ENCODE measurements at regions not wholly inside any gene's neighbourhood (a gene's known extent, or its start where the extent isn't known, plus 50 kb on each side); places are given as distances from the start of the nearest gene placed in this dataset.
"Not testable (repeated sequence)": the region's sequence is repeated elsewhere in the genome, so short reads cannot be mapped to it uniquely, and the experiment has no call there.

GRCh38 chr9:41367301-41367700, 178.2 kb upstream of the ZNG1F start:
- peak; percentile 68 for DNase-seq

- DNase-seq = not testable (repeated sequence)
These were observed 172.7 kb upstream of the ZNG1F start for GRCh38 chr9:41361790-41362189.

DNA sequence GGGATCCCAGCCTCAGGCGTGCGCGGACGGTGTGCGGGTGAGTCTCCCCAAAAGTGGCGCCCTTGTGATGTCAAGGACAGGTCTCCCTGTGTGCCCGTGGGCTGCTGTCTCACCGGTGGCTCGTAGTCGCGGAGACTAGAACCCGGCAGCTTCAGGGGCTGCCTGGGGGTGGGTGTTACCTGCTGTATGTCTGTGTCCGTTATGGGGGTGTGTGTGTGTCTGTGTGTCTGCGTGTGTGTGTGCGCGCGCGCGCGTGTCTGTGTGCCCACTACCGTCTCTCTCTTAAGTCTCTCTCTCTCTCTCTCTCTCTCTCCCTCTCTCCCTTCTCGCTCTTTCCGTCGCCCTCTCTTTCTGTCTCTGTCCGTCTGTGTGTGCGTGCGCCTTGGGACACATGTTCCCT, 170.0 kb upstream of the ZNG1F start:
- peak; percentile 38 for DNase-seq

GRCh38 chr9:41358682-41359081, 169.6 kb upstream of the ZNG1F start:
- DNase-seq = peak; percentile 66

DNA sequence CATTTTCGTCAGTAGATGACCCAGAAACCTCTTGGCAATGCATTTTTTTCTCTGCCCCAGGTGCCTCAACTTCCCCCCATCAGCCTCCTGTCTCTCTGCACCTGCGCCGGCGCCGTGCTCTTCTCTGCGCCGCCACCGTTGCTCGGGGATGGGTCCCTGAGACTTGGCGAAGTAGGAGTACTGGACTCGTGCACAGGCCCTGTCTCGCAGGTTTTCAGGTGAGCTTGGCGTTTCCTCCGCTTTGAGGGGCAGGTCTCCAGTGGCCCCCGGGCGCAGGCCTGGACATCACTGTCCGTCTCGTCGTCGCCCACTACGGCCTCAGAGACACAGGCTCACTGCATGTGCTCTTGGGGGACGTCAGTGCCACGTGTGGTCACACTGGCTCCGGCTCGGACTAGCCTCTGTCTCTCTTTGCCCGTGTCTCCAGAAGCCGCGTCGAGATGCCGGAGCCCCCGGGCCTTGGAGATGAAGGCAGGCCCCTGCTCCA, 168.8 kb upstream of the ZNG1F start:
- DNase-seq = not testable (repeated sequence)

DNA sequence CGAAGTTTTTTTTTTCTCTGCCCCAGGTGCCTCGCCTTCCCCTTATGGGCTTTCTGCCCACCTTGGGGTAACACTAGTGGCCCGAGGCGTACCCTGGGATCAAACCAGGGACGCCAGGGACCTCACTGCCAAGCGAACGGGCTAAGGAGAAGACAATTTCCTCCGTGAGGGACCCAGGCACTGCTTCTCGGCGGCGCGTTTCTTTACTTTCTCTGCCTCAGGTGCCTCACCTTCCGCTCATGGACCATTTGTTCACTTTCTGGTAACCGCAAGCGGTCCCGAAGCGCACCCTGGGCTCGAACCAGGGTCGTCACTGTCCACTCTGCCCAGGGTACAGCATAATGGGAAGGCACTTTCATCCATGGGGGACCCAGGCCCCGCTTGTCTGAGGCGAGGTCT, 168.2 kb upstream of the ZNG1F start:
- DNase-seq = not testable (repeated sequence)

- DNase-seq = peak; percentile 73
These were observed 167.7 kb upstream of the ZNG1F start for GRCh38 chr9:41356588-41357349.

GRCh38 chr9:41355712-41356450, 166.8 kb upstream of the ZNG1F start:
- DNase-seq = not testable (repeated sequence)

GRCh38 chr9:41354978-41355377, 165.9 kb upstream of the ZNG1F start:
- DNase-seq = not testable (repeated sequence)

GRCh38 chr9:41354060-41354934, 165.2 kb upstream of the ZNG1F start:
- not testable (repeated sequence) for DNase-seq

- DNase-seq = not testable (repeated sequence)
These were observed 163.9 kb upstream of the ZNG1F start for GRCh38 chr9:41353026-41353425.

DNA sequence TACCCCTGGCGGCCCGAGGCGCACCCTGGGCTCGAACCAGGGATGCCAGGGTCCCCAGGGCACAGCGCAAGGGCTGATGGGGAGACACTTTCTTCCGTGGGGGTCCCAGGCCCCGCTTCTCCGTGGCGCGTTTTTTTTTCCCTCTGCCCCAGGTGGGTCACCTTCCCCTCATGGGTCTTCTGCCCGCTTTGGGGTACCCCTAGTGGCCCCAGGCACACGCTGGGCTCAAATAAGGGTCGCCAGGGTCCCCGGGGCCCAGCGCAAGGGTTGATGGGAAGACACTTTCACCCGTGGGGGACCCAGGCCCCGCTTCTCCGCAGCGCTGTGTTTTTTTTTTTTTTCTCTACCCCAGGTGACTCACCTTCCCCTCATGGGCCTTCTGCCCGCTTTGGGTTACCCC, 163.3 kb upstream of the ZNG1F start:
- not testable (repeated sequence) for DNase-seq

DNA sequence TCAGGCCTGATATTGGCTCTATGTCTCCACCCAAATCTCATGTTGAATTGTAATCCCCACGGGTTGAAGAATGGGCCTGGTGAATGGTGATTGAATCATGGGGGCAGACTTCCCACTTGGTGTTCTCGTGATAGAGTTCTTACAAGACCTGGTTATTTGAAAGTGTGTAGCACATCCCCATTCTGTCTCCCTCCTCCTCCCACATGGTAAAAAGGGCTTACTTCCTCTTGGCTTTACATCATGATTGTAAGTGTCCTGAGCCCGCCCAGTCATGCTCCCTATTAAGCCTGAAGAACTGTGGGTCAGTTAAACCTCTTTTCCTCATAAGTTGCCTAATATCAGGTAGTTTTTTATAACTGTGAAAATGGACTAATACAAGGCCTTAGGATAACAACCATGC, 158.8 kb upstream of the ZNG1F start:
- not testable (repeated sequence) for DNase-seq

DNA sequence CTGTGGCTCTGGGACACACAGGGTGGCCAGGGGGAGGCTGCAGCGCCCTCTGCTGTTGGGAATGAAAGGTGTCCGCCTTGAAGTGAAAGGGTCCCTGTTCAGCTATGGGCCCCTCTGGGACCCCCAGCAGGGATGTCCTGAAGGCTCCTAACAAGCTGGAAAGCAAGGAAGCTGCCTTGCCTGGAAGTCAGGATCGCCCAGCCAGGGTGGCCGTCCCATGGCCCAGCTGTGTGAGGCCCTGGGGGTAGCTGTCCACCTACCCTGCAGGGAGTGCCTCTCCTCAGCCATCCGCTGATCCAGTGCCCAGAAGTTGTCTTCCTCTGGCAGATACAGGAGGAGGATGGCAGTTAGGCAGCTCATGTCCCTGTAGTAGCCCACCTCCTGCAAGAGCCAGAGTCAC, 143.4 kb upstream of the ZNG1F start:
- not testable (repeated sequence) for DNase-seq

DNA sequence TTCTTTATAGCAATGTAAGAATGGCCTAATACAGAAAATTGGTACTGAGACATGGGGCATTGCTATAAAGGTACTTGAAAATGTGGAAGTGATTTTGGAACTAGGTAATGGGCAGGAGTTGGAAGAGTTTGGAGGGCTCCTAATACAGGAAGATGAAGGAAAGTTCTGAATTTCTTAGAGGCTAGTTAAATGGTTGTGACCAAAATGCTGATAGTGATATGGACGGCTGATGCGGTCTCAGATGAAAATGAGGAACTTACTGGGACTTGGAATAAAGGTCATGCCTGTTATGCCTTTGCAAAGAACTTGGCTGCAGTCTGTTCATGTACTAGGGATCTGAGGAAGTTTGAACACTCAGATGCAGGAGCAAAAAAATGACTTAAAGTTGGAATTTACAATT, 132.2 kb upstream of the ZNG1F start:
- not testable (repeated sequence) for DNase-seq

DNA sequence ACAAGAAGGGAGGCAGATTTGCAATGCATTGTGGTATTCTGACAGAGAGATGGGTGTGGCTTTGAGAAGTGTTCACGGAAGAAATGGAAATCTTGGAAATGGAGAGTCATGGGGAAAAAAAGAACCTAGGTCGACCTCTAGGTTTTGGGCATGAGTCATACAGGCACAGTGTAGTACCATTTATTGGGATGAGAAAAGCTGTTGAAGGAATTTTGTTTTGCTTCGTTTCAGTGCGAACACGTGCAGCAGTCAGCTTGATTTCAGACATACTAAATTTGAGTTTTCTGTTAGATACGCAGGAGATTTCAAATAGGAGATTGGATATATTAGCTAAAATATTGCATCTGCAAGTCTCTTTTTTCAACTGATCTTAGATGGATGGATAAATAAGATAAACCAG, 119.8 kb upstream of the ZNG1F start:
- not testable (repeated sequence) for DNase-seq

GRCh38 chr9:41285744-41286143, 96.6 kb upstream of the ZNG1F start:
- not testable (repeated sequence) for DNase-seq

DNA sequence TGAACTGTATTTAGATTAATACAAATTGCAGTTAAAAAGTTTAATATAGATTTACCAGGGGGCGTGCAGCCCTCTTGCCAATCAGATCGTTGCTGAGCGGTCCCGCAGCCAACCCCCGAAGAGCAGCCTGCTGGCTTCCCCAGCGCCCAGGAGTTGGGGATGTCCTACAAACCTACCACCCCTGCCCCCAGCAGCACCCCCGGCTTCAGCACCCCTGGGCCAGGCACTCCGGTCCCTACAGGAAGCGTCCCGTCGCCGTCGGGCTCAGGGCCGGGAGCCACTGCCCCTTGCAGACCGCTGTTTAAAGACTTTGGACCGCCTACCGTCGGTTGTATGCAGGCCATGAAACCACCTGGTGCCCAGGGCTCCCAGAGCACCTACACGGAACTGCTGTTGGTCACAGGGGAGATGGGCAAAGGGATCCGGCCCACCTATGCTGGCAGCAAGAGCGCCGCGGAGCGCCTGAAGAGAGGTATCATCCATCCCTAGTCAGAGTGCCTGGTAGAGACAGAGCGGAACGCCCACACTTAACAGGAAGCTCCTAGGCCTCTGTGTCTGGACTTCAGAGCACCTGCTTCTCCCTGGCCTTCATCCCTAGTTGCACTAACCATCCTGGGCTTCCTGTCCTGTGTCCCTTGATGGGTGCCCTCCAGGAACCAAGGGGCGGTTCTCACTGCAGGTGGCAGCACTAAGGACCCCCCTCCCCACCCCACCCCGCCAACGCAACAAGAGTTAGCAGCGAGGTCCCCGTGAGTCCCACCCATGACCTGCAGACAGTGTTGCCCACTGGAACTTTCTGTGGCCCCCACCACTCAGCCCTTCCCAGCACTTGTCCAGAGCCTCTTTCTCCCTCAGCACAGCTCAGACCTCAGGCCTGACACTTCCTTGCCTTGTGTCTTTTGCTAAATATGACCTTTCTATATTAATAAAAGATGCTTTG, 91.5 kb upstream of the ZNG1F start:
- DNase-seq = not testable (repeated sequence)

GRCh38 chr9:41279437-41279836, 90.3 kb upstream of the ZNG1F start:
- DNase-seq = not testable (repeated sequence)

- DNase-seq = not testable (repeated sequence)
These were observed 89.9 kb upstream of the ZNG1F start for GRCh38 chr9:41279033-41279432.

DNA sequence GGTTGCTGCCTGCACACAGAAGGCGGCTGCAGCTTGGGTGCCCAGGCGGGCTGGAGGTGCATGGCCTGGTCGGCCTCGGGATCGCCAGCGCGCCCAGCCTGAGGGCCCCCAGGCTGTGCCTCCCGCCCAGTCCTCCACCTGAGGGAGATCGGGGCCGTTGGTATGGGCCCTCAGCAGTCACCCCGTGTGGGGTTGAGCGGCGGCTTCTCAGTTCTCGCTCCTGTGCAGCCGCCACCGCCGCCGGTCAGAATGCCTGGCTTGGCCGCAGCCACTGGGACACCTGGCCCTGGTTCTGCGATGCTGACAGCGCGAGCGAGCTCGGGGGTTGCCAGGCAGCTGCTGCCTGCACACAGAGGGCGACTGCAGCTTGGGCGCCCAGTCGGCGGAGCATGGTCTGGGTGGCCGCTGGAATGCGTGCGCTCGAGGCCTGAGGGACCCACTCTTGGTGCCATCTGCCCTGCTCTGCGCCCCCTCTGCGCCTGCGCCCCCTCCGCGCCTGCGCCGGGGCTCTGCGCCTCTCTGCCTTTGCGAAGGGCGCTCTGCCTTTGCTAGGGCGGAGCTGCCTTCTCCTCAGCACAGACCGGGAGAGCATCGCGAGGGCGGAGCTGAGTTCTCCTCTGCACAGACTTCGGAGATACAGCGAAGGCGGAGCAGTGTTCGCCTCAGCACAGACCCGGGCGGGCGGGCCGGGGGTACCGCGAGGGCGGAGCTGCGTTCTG, 84.6 kb upstream of the ZNG1F start:
- peak; percentile 62 for DNase-seq

Measured in fibroblast of skin of right biceps (primary cell).